H1 (cell line): ENCODE measurements at regions not wholly inside any gene's neighbourhood (a gene's known extent, or its start where the extent isn't known, plus 50 kb on each side); places are given as distances from the start of the nearest gene placed in this dataset.

Source experiments
- CTCF ChIA-PET: fragments of 300-600 bp; sonication (Branson Sonifier 250); formaldehyde crosslinking; loops from one replicate; lab custom pipeline; 2021; ENCODE audit not compliant: partially characterized antibody; lab: Charles Lee
- POLR2A ChIA-PET: fragments of 300-600 bp; sonication (Branson Sonifier 250); formaldehyde crosslinking; loops from one replicate; lab custom pipeline; 2021; ENCODE audit warnings: inconsistent platforms; ENCODE audit not compliant: partially characterized antibody; lab: Charles Lee
- DNase-seq, 2 experiments: peaks; one replicate each; pipeline versions ENCODE4 v3.0.0 to v3.0.0-alpha.2; 2010 to 2022; ENCODE audit warnings: low spot score in 2 of 2, low read depth in 1 of 2, mixed read lengths in 1 of 2
- FAIRE-seq: peaks from 2 replicates; lab custom pipeline; 2011; peaks lifted over from hg19 to GRCh38; lab: Jason Lieb, UNC
- H2AFZ ChIP-seq: 2 replicates; pipeline ENCODE4 v1.8.1; 2012; ENCODE audit warnings: low read length, inconsistent platforms
- H2AK5ac ChIP-seq: 2 replicates; pipeline ENCODE4 v1.6.1; 2013; ENCODE audit warnings: low read depth, low read length
- H2BK120ac ChIP-seq: replicated peaks from 2 replicates; pipeline ENCODE3; 2013; ENCODE audit warnings: low read depth, low read length, inconsistent platforms
- H2BK12ac ChIP-seq: 2 replicates; pipeline ENCODE4 v1.6.1; 2013; ENCODE audit warnings: low read depth, low read length
- H2BK15ac ChIP-seq: 2 replicates; pipeline ENCODE4 v1.6.1; 2013; ENCODE audit warnings: low read length
- H2BK20ac ChIP-seq: 2 replicates; pipeline ENCODE4 v1.6.1; 2013; ENCODE audit warnings: low read length
- H2BK5ac ChIP-seq: 2 replicates; pipeline ENCODE4 v1.6.1; 2013; ENCODE audit warnings: low read depth, low read length
- H3K14ac ChIP-seq: 2 replicates; pipeline ENCODE4 v1.6.1; 2013; ENCODE audit warnings: inconsistent platforms; ENCODE audit not compliant: insufficient read length
- H3K18ac ChIP-seq: 2 replicates; pipeline ENCODE4 v1.6.1; 2013; ENCODE audit warnings: low read length; ENCODE audit errors: extremely low read depth
- H3K23ac ChIP-seq: 2 replicates; pipeline ENCODE4 v1.6.1; 2013; ENCODE audit warnings: inconsistent platforms; ENCODE audit not compliant: insufficient read length
- H3K23me2 ChIP-seq: 2 replicates; pipeline ENCODE4 v1.6.1; 2013; ENCODE audit warnings: low read depth, low read length
- H3K27ac ChIP-seq: 2 replicates; pipeline ENCODE4 v1.6.1; 2011; ENCODE audit warnings: low read depth, low read length, inconsistent platforms
- H3K27me3 ChIP-seq, 4 experiments: replicated peaks in 1 of 4; 1 replicate in 1 of 4; 2 replicates in 3 of 4; pipeline versions ENCODE4 v1.6.1 to v1.8.1; 2011 to 2013; ENCODE audit warnings: low read length in 3 of 4, mild to moderate bottlenecking in 3 of 4, inconsistent platforms in 2 of 4, mixed read lengths in 2 of 4, moderate library complexity in 1 of 4; ENCODE audit not compliant: control insufficient read depth in 3 of 4, insufficient read depth in 3 of 4; ENCODE audit errors: extremely low read depth in 1 of 4
- H3K36me3 ChIP-seq, 4 experiments: 2 replicates each; pipeline versions ENCODE4 v1.6.1 to v1.8.1; 2011 to 2013; ENCODE audit warnings: mild to moderate bottlenecking in 4 of 4, low read length in 3 of 4, moderate library complexity in 2 of 4, control low read depth in 1 of 4, inconsistent platforms in 1 of 4; ENCODE audit not compliant: insufficient read depth in 4 of 4, control insufficient read depth in 2 of 4
- H3K4ac ChIP-seq: replicated peaks from 2 replicates; pipeline ENCODE3; 2013; ENCODE audit warnings: low read length, low read depth, mixed read lengths, inconsistent platforms; ENCODE audit not compliant: insufficient read length
- H3K4me1 ChIP-seq, 4 experiments: replicated peaks in 1 of 4; 1 replicate in 1 of 4; 2 replicates in 3 of 4; pipeline versions ENCODE4 v1.6.1 to v1.8.1; 2011 to 2013; ENCODE audit warnings: low read length in 3 of 4, inconsistent platforms in 2 of 4, mixed read lengths in 1 of 4; ENCODE audit not compliant: insufficient read depth in 4 of 4, control insufficient read depth in 3 of 4
- H3K4me2 ChIP-seq, 2 experiments: 2 replicates each; pipeline versions ENCODE4 v1.6.1 to v1.8.1; 2011 to 2013; ENCODE audit warnings: low read depth in 2 of 2, low read length in 2 of 2, control low read depth in 1 of 2, inconsistent platforms in 1 of 2, mild to moderate bottlenecking in 1 of 2; ENCODE audit not compliant: insufficient read depth in 1 of 2
- H3K4me3 ChIP-seq, 4 experiments: fragments of 200-600, 300-600 bp in 1 of 4; sonication (generic), shearing (Covaris generic), sonication (Bioruptor Twin) in 1 of 4; 2 replicates each; pipeline versions ENCODE4 v1.5.1 to v1.8.1; 2011 to 2016; ENCODE audit warnings: low read length in 4 of 4, low read depth in 3 of 4, control low read depth in 2 of 4, inconsistent platforms in 2 of 4, mild to moderate bottlenecking in 2 of 4, mixed read lengths in 1 of 4, moderate library complexity in 1 of 4; ENCODE audit not compliant: insufficient read depth in 2 of 4; ENCODE audit errors: extremely low read depth in 1 of 4
- H3K56ac ChIP-seq: replicated peaks from 2 replicates; pipeline ENCODE3; 2013; ENCODE audit warnings: low read depth, mild to moderate bottlenecking, mixed read lengths, low read length, inconsistent platforms; ENCODE audit not compliant: insufficient read length
- H3K79me1 ChIP-seq: 2 replicates; pipeline ENCODE4 v1.6.1; 2013; ENCODE audit warnings: low read depth, low read length, control low read depth
- H3K79me2 ChIP-seq, 2 experiments: 2 replicates each; pipeline versions ENCODE4 v1.6.1 to v1.8.1; 2012 to 2013; ENCODE audit warnings: low read length in 2 of 2, mild to moderate bottlenecking in 2 of 2, inconsistent platforms in 1 of 2; ENCODE audit not compliant: insufficient read depth in 2 of 2, control insufficient read depth in 1 of 2
- H3K9ac ChIP-seq, 4 experiments: replicated peaks in 1 of 4; 1 replicate in 1 of 4; 2 replicates in 3 of 4; pipeline versions ENCODE4 v1.6.1 to v1.8.1; 2011 to 2013; ENCODE audit warnings: low read depth in 3 of 4, low read length in 3 of 4, control low read depth in 2 of 4, mild to moderate bottlenecking in 2 of 4, moderate library complexity in 2 of 4, inconsistent platforms in 1 of 4; ENCODE audit errors: extremely low read depth in 1 of 4
- H3K9me3 ChIP-seq, 2 experiments: 2 replicates each; pipeline versions ENCODE4 v1.6.1 to v1.8.1; 2012 to 2013; ENCODE audit warnings: mild to moderate bottlenecking in 2 of 2, moderate library complexity in 2 of 2, control low read depth in 1 of 2, inconsistent platforms in 1 of 2, low read depth in 1 of 2, low read length in 1 of 2, mixed read lengths in 1 of 2; ENCODE audit not compliant: insufficient read depth in 2 of 2
- H4K20me1 ChIP-seq, 2 experiments: replicated peaks in 1 of 2; 2 replicates each; pipeline versions ENCODE3 to v1.8.1; 2011 to 2013; ENCODE audit warnings: inconsistent platforms in 2 of 2, low read length in 2 of 2, mild to moderate bottlenecking in 1 of 2; ENCODE audit not compliant: insufficient read depth in 2 of 2, control insufficient read depth in 1 of 2
- H4K5ac ChIP-seq: 2 replicates; pipeline ENCODE4 v1.6.1; 2013; ENCODE audit warnings: low read length, low read depth, mixed read lengths, inconsistent platforms; ENCODE audit not compliant: insufficient read length
- H4K8ac ChIP-seq: 2 replicates; pipeline ENCODE4 v1.8.0; 2013; ENCODE audit warnings: mild to moderate bottlenecking, moderate library complexity, low read length, inconsistent platforms; ENCODE audit not compliant: insufficient read depth; ENCODE audit errors: extremely low read depth
- H4K91ac ChIP-seq: replicated peaks from 2 replicates; pipeline ENCODE3; 2013; ENCODE audit warnings: low read length, mixed read lengths, inconsistent platforms; ENCODE audit not compliant: insufficient read length
- BCL11A ChIP-seq, 2 experiments: IDR thresholded peaks; one replicate each; pipeline ENCODE4 v1.6.1; 2011; ENCODE audit warnings: low read depth in 2 of 2, low read length in 2 of 2, mild to moderate bottlenecking in 2 of 2
- BRCA1 ChIP-seq: IDR thresholded peaks from 2 replicates; pipeline ENCODE4 v1.6.1; 2012; ENCODE audit warnings: low read depth, low read length, improper control_type of control experiment
- CBX5 ChIP-seq: fragments of 300-800, 300-1000 bp; sonication (generic); IDR thresholded peaks from 2 replicates; pipeline ENCODE4 v1.7.1; 2016; ENCODE audit warnings: antibody characterized with exemption, low read length, low read depth
- EZH2 ChIP-seq: fragments of 200-600 bp; sonication (generic); IDR thresholded peaks from 2 replicates; pipeline ENCODE4 v1.7.1; 2012; ENCODE audit warnings: low read depth, mild to moderate bottlenecking, moderate library complexity, low read length, inconsistent platforms; ENCODE audit not compliant: severe bottlenecking
- MAX ChIP-seq: IDR thresholded peaks from 2 replicates; pipeline ENCODE4 v1.6.1; 2012; ENCODE audit warnings: inconsistent platforms
- NRF1 ChIP-seq: IDR thresholded peaks from 2 replicates; pipeline ENCODE4 v1.6.1; 2011; ENCODE audit warnings: mild to moderate bottlenecking, low read depth, low read length, improper control_type of control experiment
- POLR2AphosphoS5 ChIP-seq: IDR thresholded peaks from 2 replicates; pipeline ENCODE4 v1.6.1; 2011; ENCODE audit warnings: low read depth, low read length
- RBBP5 ChIP-seq: IDR thresholded peaks from 2 replicates; pipeline ENCODE4 v1.7.1; 2012; ENCODE audit warnings: low read depth, mild to moderate bottlenecking, inconsistent platforms, low read length, moderate library complexity, borderline replicate concordance
- RFX5 ChIP-seq: IDR thresholded peaks from 2 replicates; pipeline ENCODE4 v1.6.1; 2011; ENCODE audit warnings: low read depth, low read length, improper control_type of control experiment, borderline replicate concordance
- SAP30 ChIP-seq: fragments of 300-600 bp; sonication (generic); IDR thresholded peaks from 2 replicates; pipeline ENCODE4 v1.7.1; 2012; ENCODE audit warnings: low read length, moderate library complexity, mild to moderate bottlenecking, inconsistent platforms; ENCODE audit not compliant: insufficient read depth, insufficient replicate concordance
- SIRT6 ChIP-seq: IDR thresholded peaks from one replicate; pipeline ENCODE4 v1.7.1; 2012; ENCODE audit warnings: low read length, inconsistent platforms
- TAF1 ChIP-seq: IDR thresholded peaks from 2 replicates; pipeline ENCODE4 v1.6.1; 2011; ENCODE audit warnings: mild to moderate bottlenecking, low read depth, low read length
- TBP ChIP-seq: IDR thresholded peaks from 2 replicates; pipeline ENCODE4 v1.6.1; 2011; ENCODE audit warnings: low read depth, low read length, improper control_type of control experiment
- ZNF274 ChIP-seq: IDR thresholded peaks from 2 replicates; pipeline ENCODE4 v1.7.0; 2012; ENCODE audit warnings: low read length, borderline replicate concordance; ENCODE audit errors: extremely low read depth
- WGBS, 2 experiments: shearing (Covaris generic) in 1 of 2; methylation state at CpG; one replicate each; pipeline versions ENCODE4 v1.1.6 to v1.1.7; 2013 to 2015; ENCODE audit warnings: low lambda C conversion rate in 2 of 2, mixed read lengths in 2 of 2, inconsistent platforms in 1 of 2, low coverage in 1 of 2, missing lambda C conversion rate in 1 of 2; ENCODE audit not compliant: insufficient replicate concordance in 2 of 2, insufficient coverage in 1 of 2, insufficient read length in 1 of 2; ENCODE audit errors: extremely low coverage in 1 of 2, missing lambda C conversion rate in 1 of 2; 5-methylcytosine and 5-hydroxymethylcytosine counted together

- Histone ChIP-seq H3K14ac (no peak overlapping the region), H4K20me1 (no peaks in the 10 kb centered on the region), H2BK15ac (no peak overlapping the region), H3K18ac (no peak overlapping the region), H3K79me2 (no peaks in the 10 kb centered on the region), H3K9ac (no peak overlapping the region), H3K27me3 (no peaks in the 10 kb centered on the region), H3K4ac (no peak overlapping the region), H2BK120ac (no peak overlapping the region), H3K23ac (no peak overlapping the region), H4K91ac (no peak overlapping the region), H2BK5ac (no peak overlapping the region), H4K5ac (no peak overlapping the region), H3K56ac (no peak overlapping the region), H2AFZ (no peak overlapping the region), H3K36me3 (no peaks in the 10 kb centered on the region), H3K27ac (no peak overlapping the region), H2BK20ac (no peak overlapping the region), H4K8ac (no peak overlapping the region), H3K4me2 (no peak overlapping the region), H3K4me1 (peaks cover 0 to 7% (median 2%) of the 10 kb centered on the region in 4 experiments; a peak in 4 of 7 replicates), H3K79me1 (no peaks in the 10 kb centered on the region), H2AK5ac (no peak overlapping the region), H2BK12ac (no peak overlapping the region), H3K23me2 (no peaks in the 10 kb centered on the region), H3K9me3 (no peaks in the 10 kb centered on the region), H3K4me3 (no peak overlapping the region)
- POLR2A ChIA-PET = no interaction called here
- 90% methylated on average over 4 of the region's 4 CpGs; no CpG with 5 or more reads in 1 of the 2 experiments for WGBS, 2 experiments
- no peak for FAIRE-seq
- CTCF ChIA-PET = no interaction called here
- DNase-seq = no peak
- TF ChIP-seq SAP30 (no peak), TBP (no peak), SIRT6 (no peak), MAX (no peak), RFX5 (no peak), BCL11A (IDR thresholded peaks at IDR 0.05; ENCODE audit: low read depth in 2 of 2, low read length in 2 of 2) (no peak), EZH2 (no peak), BRCA1 (no peak), TAF1 (no peak), ZNF274 (no peak), CBX5 (no peak), RBBP5 (no peak), POLR2AphosphoS5 (no peak), NRF1 (no peak)
Measured at GRCh38 chr3:176692966-176693785, 504.1 kb downstream of the TBL1XR1 start.
